ENCODE measurements at regions not wholly inside any gene's neighbourhood (a gene's known extent, or its start where the extent isn't known, plus 50 kb on each side); places are given as distances from the start of the nearest gene placed in this dataset.

DNA sequence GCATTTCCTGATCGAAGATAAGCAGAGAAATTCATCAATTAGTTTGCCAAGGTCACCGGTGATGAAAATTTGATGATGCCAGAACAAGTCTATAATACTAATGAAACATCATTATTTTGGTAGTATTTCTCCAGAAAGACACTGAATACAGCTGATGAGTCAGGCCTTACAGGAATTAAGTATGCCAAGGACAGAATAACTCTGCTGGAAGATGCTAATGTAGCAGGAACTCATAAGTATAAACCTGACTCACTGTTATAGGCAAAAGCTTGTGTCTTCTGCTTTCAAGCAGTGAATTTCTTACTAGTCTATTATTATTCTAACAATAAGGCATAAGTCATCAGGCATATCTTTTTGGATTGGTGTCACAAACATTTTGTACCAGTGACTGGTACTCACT lies 1825.1 kb upstream of the IGFBP7 start:
- Mint-ChIP-seq H3K27ac (no peak overlapping the region), H3K9me3 (peaks cover 21% of the 10 kb centered on the region), H3K4me3 (no peak overlapping the region), H3K36me3 (no peaks in the 10 kb centered on the region), H3K4me1 (no peaks in the 10 kb centered on the region), H3K27me3 (no peaks in the 10 kb centered on the region)

DNA sequence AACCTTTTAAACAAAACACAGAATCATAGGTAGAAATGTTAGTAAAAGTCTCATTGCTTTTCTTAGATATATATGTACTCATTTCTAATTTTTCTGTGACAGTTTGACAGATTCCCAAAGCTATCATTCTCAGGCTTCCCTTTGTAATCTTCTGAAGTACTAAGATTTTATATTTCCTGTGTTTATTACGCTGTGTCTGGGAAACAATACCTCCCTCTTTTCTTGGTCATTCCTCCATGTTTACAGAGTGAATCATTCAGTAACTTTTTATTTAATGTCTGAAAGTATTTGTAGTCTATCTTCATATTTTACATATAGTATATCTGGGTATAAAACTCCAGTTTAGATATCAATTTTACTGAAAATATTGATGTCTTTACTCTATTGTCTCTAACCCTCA lies 1826.3 kb upstream of the IGFBP7 start:
- Mint-ChIP-seq H3K36me3 (no peaks in the 10 kb centered on the region), H3K9me3 (peaks cover 15% of the 10 kb centered on the region), H3K27me3 (no peaks in the 10 kb centered on the region), H3K4me3 (no peak overlapping the region), H3K27ac (no peak overlapping the region), H3K4me1 (no peaks in the 10 kb centered on the region)

DNA sequence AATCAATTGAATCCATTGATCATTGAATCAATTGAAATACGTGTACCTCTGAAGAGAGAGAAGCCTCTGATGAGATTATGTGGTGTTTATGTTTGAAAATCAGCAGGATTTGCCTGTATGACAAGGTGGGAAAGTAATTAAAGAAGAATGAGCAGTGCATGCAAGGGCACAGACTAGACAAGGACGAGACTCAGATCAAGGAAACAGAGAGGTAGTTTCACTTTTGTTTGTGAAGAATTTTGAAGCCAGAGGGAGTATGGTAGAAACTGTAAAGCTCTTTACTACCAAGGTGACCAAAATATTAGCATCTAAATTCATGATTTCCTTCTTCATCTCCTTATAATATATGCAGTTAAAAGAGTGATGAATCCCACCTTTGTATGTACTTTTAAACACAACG lies 1830.0 kb upstream of the IGFBP7 start:
- peaks cover 5% of the 10 kb centered on the region for H3K9me3 Mint-ChIP-seq
- no peak overlapping the region for H3K4me3 Mint-ChIP-seq
- H3K27me3 Mint-ChIP-seq: no peaks in the 10 kb centered on the region
- H3K36me3 Mint-ChIP-seq: no peaks in the 10 kb centered on the region
- no peak overlapping the region for H3K27ac Mint-ChIP-seq
- no peaks in the 10 kb centered on the region for H3K4me1 Mint-ChIP-seq

DNA sequence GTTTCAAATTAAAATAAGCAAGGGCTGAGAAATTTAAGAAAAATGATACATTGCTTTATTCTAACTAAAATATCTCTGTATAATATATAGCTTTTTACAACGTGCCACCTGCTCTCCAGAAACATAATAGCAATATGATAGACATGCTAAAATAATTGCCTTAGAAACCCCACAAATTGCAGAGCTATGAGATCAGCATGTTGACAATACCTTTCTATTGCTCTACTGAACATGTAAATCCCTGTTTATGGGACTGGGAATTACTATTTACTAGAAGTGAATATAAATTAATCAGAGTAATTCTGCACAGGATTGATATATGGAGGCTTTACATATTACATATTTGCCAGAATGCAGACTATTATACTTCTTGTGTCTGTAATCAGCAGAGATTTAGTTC lies 1831.1 kb upstream of the IGFBP7 start:
- Mint-ChIP-seq H3K9me3 (peaks cover 5% of the 10 kb centered on the region), H3K27ac (no peak overlapping the region), H3K27me3 (no peaks in the 10 kb centered on the region), H3K4me3 (no peak overlapping the region), H3K4me1 (no peaks in the 10 kb centered on the region), H3K36me3 (no peaks in the 10 kb centered on the region)

DNA sequence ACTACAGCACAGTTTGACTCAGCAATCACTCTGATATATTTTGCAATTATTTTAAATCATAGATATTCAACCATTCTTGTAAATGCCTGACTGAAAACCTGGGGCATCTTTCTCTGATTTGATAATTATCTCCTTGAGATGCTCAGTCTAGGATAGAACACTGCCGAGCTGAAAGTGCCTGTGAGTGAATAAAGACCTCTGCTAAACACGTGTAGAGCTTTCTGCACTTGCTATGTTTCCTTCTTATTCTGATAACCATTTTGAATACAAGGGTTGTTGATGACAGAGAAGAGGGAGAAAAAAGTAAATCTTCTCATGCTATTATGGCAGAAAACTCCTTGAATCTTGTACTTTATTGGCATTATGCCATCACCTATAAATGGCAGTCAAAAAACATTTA lies 1843.4 kb upstream of the IGFBP7 start:
- Mint-ChIP-seq H3K27me3 (no peaks in the 10 kb centered on the region), H3K36me3 (no peaks in the 10 kb centered on the region), H3K27ac (no peak overlapping the region), H3K4me1 (no peaks in the 10 kb centered on the region), H3K9me3 (peaks cover 2% of the 10 kb centered on the region), H3K4me3 (no peak overlapping the region)

DNA sequence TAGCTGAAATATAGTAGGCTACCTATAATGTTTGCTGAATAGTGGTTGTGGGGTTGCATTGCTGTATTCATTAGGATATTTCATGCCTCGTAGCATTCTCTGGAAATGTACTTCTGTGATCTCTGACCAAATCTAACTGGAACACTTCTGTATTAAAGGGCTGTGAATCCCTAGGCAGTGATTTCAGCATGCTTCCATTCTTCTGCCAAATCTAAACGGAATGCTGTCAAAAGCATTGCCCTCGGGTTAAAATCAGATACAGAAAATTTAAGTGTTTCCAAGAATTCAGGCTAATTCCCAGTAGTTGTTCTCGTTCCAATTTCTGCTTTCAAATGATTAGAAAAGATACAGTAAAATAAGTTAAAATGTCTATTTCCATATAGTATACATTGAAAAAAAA lies 1847.5 kb upstream of the IGFBP7 start:
- H3K36me3 Mint-ChIP-seq: no peaks in the 10 kb centered on the region
- no peak overlapping the region for H3K27ac Mint-ChIP-seq
- peaks cover 4% of the 10 kb centered on the region for H3K9me3 Mint-ChIP-seq
- no peaks in the 10 kb centered on the region for H3K4me1 Mint-ChIP-seq
- H3K4me3 Mint-ChIP-seq: no peak overlapping the region
- H3K27me3 Mint-ChIP-seq: no peaks in the 10 kb centered on the region

DNA sequence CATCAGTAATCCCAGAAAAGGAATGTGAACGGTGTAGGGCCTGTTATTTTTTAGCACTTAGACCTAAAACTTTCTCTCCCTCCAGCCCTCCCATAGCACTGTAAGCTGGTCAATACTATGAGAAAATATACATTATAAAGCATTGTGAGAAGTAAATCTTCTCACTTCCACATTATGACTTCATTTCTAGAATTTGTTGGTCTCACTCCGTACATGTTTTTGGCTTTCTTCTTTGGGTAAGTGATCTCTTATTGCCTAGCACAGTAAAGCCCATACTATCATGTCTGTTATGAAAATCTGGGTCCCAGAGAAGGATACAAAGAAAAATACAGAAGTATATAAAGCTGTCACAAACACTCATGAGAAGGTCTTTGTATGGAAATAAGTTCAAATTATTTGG lies 1851.1 kb upstream of the IGFBP7 start:
- Mint-ChIP-seq H3K36me3 (no peaks in the 10 kb centered on the region), H3K4me1 (no peaks in the 10 kb centered on the region), H3K27ac (no peak overlapping the region), H3K27me3 (no peaks in the 10 kb centered on the region), H3K9me3 (peaks cover 10% of the 10 kb centered on the region), H3K4me3 (no peak overlapping the region)

DNA sequence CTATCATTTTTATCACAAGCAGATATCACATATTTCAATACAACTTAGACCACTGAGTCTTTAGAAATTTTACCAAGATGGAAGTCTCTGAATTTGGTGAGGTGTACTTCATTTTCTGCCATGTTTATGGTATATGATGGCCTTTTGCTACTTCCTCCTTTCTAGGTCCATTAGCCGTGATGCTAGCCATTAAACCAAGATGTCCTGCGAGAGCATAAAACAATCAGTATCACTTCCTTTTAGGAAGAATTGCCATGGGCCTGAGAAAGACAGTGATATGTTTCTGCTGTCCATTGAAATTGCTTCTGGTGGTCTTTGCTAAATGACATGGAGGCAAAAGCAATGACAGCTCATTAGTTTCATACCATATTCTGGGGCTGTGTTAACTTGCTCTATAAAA lies 1851.7 kb upstream of the IGFBP7 start:
- Mint-ChIP-seq H3K27me3 (no peaks in the 10 kb centered on the region), H3K36me3 (no peaks in the 10 kb centered on the region), H3K4me3 (no peak overlapping the region), H3K4me1 (no peaks in the 10 kb centered on the region), H3K9me3 (peaks cover 10% of the 10 kb centered on the region), H3K27ac (no peak overlapping the region)

DNA sequence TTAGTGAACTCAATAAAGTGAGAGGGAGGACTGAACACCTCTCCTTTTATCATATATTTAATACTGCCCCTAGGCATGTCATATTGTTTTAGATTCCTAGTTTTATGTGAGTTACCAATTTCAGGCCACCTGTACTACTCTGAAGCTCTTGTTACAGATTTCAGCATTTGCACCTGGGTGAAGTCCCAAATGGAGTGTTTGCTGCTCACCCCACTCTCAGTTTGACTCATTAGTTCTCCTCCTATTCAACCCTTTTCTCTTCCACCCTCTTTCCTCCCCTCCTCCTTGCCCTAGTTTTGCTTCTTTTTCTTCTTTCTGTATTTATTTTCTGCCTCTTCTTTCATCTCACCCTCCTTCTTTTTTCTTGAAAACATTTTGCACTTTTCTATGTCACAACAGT lies 1852.2 kb upstream of the IGFBP7 start:
- Mint-ChIP-seq H3K36me3 (no peaks in the 10 kb centered on the region), H3K9me3 (peaks cover 10% of the 10 kb centered on the region), H3K27ac (no peak overlapping the region), H3K4me3 (no peak overlapping the region), H3K4me1 (no peaks in the 10 kb centered on the region), H3K27me3 (no peaks in the 10 kb centered on the region)

DNA sequence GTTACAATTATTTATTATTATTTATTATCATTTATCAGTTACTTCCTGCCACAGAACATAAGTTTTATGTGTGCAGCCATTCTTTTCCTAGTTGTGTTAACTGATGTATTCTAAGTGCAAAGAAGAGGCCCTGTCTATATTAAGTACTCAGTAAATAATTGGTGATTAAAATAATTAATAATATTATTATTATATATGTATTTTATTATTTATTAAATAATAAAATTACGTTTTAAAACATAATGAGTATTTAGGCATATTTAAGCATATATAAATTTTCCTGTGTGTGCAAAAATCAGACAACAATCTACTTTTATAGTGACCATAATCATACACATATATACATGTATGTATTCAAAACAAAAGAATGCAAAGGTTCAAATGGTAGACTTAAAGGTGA lies 1871.6 kb upstream of the IGFBP7 start:
- Mint-ChIP-seq H3K36me3 (no peaks in the 10 kb centered on the region), H3K9me3 (no peaks in the 10 kb centered on the region), H3K4me3 (no peak overlapping the region), H3K27me3 (no peaks in the 10 kb centered on the region), H3K27ac (no peak overlapping the region), H3K4me1 (no peaks in the 10 kb centered on the region)

DNA sequence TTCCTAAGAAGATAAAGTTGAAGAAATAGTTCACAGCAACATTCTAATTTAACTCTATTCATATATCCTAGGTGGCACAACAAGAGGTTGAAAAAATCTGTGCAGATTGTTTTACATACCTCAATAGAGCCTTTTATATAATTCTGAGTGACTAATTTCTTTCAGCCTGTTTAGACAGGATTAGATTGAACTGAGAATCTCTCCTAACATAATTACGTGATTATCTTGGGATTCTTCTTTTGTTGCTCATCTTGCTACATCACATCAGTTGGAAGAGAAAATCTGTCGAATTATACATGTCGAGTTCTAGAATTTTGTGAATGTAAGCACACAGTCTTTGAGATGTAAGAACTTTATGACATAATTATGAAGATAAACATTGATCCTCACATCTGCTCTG lies 1873.7 kb upstream of the IGFBP7 start:
- H3K9me3 Mint-ChIP-seq: no peaks in the 10 kb centered on the region
- H3K4me3 Mint-ChIP-seq: no peak overlapping the region
- H3K27me3 Mint-ChIP-seq: no peaks in the 10 kb centered on the region
- H3K27ac Mint-ChIP-seq: no peak overlapping the region
- no peaks in the 10 kb centered on the region for H3K36me3 Mint-ChIP-seq
- H3K4me1 Mint-ChIP-seq: no peaks in the 10 kb centered on the region

DNA sequence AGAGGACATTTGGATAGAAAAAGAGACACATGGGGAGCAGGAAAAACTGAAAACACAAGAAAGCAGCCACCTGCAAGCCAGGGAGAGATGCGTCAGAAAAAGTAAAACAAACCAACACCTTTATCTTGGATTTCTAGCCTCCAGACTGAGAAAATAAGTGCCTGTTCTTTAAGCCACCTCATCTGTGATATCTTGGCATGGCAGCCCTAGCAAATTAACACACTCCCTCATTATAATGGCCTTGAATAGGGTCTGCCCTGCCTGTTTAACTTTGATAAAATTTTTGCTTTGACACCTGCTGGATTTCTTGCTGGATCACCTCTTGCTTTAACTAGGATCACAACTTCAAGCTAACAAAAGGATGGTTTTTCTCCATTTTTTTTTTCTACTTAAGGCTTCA lies 1892.0 kb upstream of the IGFBP7 start:
- Mint-ChIP-seq H3K4me1 (no peaks in the 10 kb centered on the region), H3K27ac (no peak overlapping the region), H3K9me3 (peaks cover 24% of the 10 kb centered on the region), H3K36me3 (no peaks in the 10 kb centered on the region), H3K27me3 (no peaks in the 10 kb centered on the region), H3K4me3 (no peak overlapping the region)

DNA sequence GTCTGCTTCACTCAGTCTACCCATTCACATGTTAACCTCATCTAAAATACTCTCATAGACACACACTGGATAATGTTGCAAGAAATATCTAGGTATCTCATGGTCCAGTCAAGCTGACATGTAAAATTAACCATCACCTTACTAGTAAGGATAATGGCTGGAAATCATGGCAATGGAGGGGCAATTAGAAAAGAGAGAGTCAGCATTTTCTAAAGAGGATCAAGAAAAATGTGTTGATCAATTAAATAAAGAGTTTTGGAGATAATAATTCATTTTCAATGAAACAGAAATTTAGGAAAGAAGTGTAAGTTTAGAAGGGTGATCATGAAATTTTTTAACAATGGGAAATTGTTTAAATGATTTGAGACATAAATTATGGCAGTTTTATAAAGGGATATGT lies 1914.1 kb upstream of the IGFBP7 start:
- H3K27me3 Mint-ChIP-seq: no peaks in the 10 kb centered on the region
- H3K9me3 Mint-ChIP-seq: peaks cover 8% of the 10 kb centered on the region
- no peaks in the 10 kb centered on the region for H3K36me3 Mint-ChIP-seq
- H3K4me3 Mint-ChIP-seq: no peak overlapping the region
- H3K27ac Mint-ChIP-seq: no peak overlapping the region
- H3K4me1 Mint-ChIP-seq: no peaks in the 10 kb centered on the region

DNA sequence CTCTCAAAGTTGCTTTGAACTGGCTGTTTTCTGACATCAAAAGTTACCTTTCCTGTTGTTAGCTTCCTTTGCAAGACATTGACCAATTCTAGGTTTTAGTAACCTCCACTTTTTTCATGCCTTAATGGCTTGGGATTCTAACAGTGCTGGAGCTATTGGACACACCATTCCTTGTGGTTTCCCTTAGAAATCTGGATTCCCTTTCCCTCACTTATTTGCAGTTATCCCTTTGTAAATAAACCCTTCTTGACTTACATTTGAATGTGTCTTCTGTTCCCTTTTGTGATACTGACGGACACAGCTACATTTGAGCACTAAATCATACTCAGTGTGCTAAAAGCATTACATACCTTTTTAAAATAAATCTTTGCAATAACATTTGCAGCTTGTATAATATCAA lies 1927.6 kb upstream of the IGFBP7 start:
- peaks cover 3% of the 10 kb centered on the region for H3K9me3 Mint-ChIP-seq
- no peak overlapping the region for H3K4me3 Mint-ChIP-seq
- no peaks in the 10 kb centered on the region for H3K36me3 Mint-ChIP-seq

DNA sequence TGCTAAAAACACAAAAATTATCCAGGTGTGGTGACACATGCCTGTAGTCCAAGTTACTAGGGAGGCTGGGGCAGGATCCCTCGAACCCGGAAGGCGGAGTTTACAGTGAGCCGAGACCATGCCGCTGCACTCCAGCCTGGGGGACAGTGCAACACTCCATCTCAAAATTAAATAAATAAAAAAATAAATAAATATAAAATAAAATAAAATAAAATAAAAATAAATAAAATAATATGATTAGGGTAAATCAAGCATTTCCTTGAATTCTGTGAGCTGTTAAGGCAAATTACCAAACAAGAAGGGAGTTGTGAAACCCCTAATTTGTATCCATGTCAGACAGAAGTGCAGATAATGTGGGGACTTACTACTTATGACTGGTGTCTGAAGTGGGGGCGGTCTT lies 1928.9 kb upstream of the IGFBP7 start:
- Mint-ChIP-seq H3K27ac (no peak overlapping the region), H3K27me3 (no peaks in the 10 kb centered on the region), H3K4me3 (no peak overlapping the region), H3K4me1 (no peaks in the 10 kb centered on the region), H3K9me3 (no peaks in the 10 kb centered on the region), H3K36me3 (no peaks in the 10 kb centered on the region)

More for the DNA sequence above, 1927.6 kb upstream of the IGFBP7 start:
- Mint-ChIP-seq H3K27ac (no peak overlapping the region), H3K27me3 (no peaks in the 10 kb centered on the region), H3K4me1 (no peaks in the 10 kb centered on the region)

DNA sequence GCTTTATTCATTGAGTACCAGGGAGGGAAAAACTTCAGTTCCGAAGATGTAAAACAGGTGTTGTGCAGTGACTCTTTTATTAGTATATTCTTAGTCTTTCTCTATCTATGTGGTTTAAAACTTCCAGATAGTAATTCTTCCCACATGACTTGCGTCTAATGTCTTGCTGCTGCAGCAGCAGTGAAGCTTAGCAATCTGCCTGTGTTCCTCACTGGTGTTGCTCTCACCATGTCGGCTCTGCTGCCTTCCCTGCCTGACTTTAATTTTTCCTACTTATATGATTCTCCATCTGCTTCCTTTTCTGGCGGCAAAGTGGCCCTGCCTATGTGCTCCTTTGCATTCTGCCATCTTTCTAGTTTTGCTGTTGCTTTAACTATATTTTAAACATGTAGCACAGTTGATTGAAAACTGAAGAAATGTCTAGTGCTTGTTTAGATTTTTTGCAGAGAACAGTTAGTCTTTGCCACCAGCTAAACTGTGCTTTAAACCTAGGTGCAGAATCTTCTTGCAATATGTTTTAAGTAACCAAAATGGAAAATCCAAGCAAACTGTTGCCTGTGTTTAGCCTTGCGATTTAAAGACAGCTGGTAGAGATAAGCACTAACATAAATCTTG lies 1934.2 kb upstream of the IGFBP7 start:
- no peak overlapping the region for H3K27ac Mint-ChIP-seq
- no peaks in the 10 kb centered on the region for H3K4me1 Mint-ChIP-seq
- no peaks in the 10 kb centered on the region for H3K27me3 Mint-ChIP-seq
- H3K9me3 Mint-ChIP-seq: no peaks in the 10 kb centered on the region
- no peak overlapping the region for H3K4me3 Mint-ChIP-seq
- H3K36me3 Mint-ChIP-seq: no peaks in the 10 kb centered on the region

DNA sequence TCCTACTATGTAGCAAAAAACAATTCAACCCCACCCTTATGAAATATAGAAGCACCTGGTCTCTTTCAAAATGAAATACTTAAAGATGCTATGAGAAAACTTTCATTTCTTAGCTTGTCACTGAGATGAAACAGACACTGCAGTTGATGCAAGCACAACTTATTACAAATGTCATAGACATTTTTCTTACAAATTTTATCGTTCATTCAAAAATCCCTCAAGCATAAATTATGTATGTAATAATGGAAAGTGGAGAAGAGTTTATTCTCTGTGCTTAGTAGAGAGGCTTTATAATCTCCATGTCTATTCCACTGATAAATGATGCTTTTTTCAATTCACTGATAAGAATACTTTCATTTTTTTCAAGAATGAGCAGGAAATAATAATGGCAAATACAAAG lies 1943.9 kb upstream of the IGFBP7 start:
- Mint-ChIP-seq H3K4me1 (no peaks in the 10 kb centered on the region), H3K27me3 (no peaks in the 10 kb centered on the region), H3K9me3 (peaks cover 9% of the 10 kb centered on the region), H3K36me3 (no peaks in the 10 kb centered on the region), H3K4me3 (no peak overlapping the region), H3K27ac (no peak overlapping the region)

Data from activated naive CD4-positive, alpha-beta T cell treated with anti-CD3 and anti-CD28 coated beads, Interleukin-2, amount 50 U/mL, for 24 hours (primary cell).